Neural cell (in vitro differentiated cells): ENCODE measurements at regions not wholly inside any gene's neighbourhood (a gene's known extent, or its start where the extent isn't known, plus 50 kb on each side); places are given as distances from the start of the nearest gene placed in this dataset.

Experiments
- CTCF ChIP-seq: fragments of 450-650 bp; IDR thresholded peaks from 2 replicates; pipeline ENCODE4 v1.5.1; 2014; ENCODE audit warnings: antibody characterized with exemption, mild to moderate bottlenecking, moderate library complexity; ENCODE audit not compliant: poor library complexity, severe bottlenecking
- EP300 ChIP-seq: fragments of 450-650 bp; conservative IDR thresholded peaks from 2 replicates; pipeline ENCODE4 v1.6.1; 2014; ENCODE audit warnings: antibody characterized with exemption, mild to moderate bottlenecking, moderate library complexity; ENCODE audit not compliant: poor library complexity, severe bottlenecking
- EZH2 ChIP-seq: fragments of 200-600, 300-800 bp; shearing (Covaris generic), sonication (generic); IDR thresholded peaks from 2 replicates; pipeline ENCODE4 v1.6.1; 2014; ENCODE audit warnings: antibody characterized with exemption, low read length, borderline replicate concordance, mild to moderate bottlenecking; ENCODE audit not compliant: insufficient read depth, poor library complexity, severe bottlenecking
- POLR2AphosphoS5 ChIP-seq: IDR thresholded peaks from 2 replicates; pipeline ENCODE4 v1.6.1; 2012
- SMC3 ChIP-seq: fragments of 450-650 bp; conservative IDR thresholded peaks from 2 replicates; pipeline ENCODE4 v1.6.1; 2014; ENCODE audit warnings: antibody characterized with exemption, mild to moderate bottlenecking, moderate library complexity; ENCODE audit not compliant: poor library complexity
- TF ChIP-seq, protein P1 (sequence below): IDR thresholded peaks from 2 replicates; pipeline ENCODE4 v1.6.1; 2012; ENCODE audit warnings: borderline replicate concordance

DNA sequence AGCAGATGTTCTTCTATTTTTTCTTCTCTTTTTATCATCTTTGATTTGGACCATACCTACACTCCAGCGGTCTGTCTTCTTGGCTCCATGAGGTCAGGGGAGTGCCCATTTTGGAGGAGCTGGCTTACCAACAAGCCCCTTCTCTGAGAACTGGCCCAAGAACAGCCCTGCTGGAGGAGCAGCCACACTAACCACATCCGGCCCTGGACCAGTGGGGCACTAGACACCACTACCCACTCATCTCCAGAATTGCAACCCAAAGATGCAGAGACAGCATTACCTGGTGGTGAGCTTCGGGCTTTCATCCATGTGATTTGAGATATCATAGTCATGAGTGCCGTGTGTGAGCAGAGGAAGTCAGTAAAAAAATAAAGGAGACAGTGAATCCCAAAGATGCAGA, 599.4 kb upstream of the CDH4 start:
- TF ChIP-seq EP300, result no peak
- TF ChIP-seq CTCF, result no peak
- TF ChIP-seq, protein P1, sequence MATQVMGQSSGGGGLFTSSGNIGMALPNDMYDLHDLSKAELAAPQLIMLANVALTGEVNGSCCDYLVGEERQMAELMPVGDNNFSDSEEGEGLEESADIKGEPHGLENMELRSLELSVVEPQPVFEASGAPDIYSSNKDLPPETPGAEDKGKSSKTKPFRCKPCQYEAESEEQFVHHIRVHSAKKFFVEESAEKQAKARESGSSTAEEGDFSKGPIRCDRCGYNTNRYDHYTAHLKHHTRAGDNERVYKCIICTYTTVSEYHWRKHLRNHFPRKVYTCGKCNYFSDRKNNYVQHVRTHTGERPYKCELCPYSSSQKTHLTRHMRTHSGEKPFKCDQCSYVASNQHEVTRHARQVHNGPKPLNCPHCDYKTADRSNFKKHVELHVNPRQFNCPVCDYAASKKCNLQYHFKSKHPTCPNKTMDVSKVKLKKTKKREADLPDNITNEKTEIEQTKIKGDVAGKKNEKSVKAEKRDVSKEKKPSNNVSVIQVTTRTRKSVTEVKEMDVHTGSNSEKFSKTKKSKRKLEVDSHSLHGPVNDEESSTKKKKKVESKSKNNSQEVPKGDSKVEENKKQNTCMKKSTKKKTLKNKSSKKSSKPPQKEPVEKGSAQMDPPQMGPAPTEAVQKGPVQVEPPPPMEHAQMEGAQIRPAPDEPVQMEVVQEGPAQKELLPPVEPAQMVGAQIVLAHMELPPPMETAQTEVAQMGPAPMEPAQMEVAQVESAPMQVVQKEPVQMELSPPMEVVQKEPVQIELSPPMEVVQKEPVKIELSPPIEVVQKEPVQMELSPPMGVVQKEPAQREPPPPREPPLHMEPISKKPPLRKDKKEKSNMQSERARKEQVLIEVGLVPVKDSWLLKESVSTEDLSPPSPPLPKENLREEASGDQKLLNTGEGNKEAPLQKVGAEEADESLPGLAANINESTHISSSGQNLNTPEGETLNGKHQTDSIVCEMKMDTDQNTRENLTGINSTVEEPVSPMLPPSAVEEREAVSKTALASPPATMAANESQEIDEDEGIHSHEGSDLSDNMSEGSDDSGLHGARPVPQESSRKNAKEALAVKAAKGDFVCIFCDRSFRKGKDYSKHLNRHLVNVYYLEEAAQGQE, result no peak
- TF ChIP-seq EZH2, result no peak
- no peak for TF ChIP-seq SMC3
- no peak for TF ChIP-seq POLR2AphosphoS5
